ENCODE measurements at regions not wholly inside any gene's neighbourhood (a gene's known extent, or its start where the extent isn't known, plus 50 kb on each side); places are given as distances from the start of the nearest gene placed in this dataset.
"Not testable (repeated sequence)": the region's sequence is repeated elsewhere in the genome, so short reads cannot be mapped to it uniquely, and the experiment has no call there.

- DNase-seq (ENCODE audit: low read depth) = no peak
- no peak for TF ChIP-seq CTCF (conservative IDR thresholded peaks at IDR 0.05; ENCODE audit: low read length)
- H3K4me3 ChIP-seq (ENCODE audit: low read length) = no peak overlapping the region
Measured at GRCh38 chr12:59446116-59446515, 149.7 kb upstream of the SLC16A7 start.

- DNase-seq (ENCODE audit: low read depth) = peak; percentile 25
- H3K4me3 ChIP-seq (ENCODE audit: low read length) = no peak overlapping the region
- peak; percentile 41 for TF ChIP-seq CTCF (conservative IDR thresholded peaks at IDR 0.05; ENCODE audit: low read length)
Measured at GRCh38 chr12:59444932-59445331, 150.9 kb upstream of the SLC16A7 start.

GRCh38 chr12:59432057-59432456, 163.8 kb upstream of the SLC16A7 start:
- no peak for DNase-seq (ENCODE audit: low read depth)
- no peak overlapping the region for H3K4me3 ChIP-seq (ENCODE audit: low read length)
- no peak for TF ChIP-seq CTCF (conservative IDR thresholded peaks at IDR 0.05; ENCODE audit: low read length)

GRCh38 chr12:59431266-59431665, 164.6 kb upstream of the SLC16A7 start:
- H3K4me3 ChIP-seq (ENCODE audit: low read length) = no peak overlapping the region
- peak; percentile 56 for TF ChIP-seq CTCF (conservative IDR thresholded peaks at IDR 0.05; ENCODE audit: low read length)
- DNase-seq (ENCODE audit: low read depth) = peak; percentile 29

- DNase-seq (ENCODE audit: low read depth) = peak; percentile 15
- no peak overlapping the region for H3K4me3 ChIP-seq (ENCODE audit: low read length)
- TF ChIP-seq CTCF (conservative IDR thresholded peaks at IDR 0.05; ENCODE audit: low read length) = no peak
Measured at GRCh38 chr12:59429766-59430165, 166.1 kb upstream of the SLC16A7 start.

GRCh38 chr12:59425798-59426197, 170.0 kb upstream of the SLC16A7 start:
- TF ChIP-seq CTCF (conservative IDR thresholded peaks at IDR 0.05; ENCODE audit: low read length) = no peak
- DNase-seq (ENCODE audit: low read depth) = peak; percentile 89
- H3K4me3 ChIP-seq (ENCODE audit: low read length) = no peak overlapping the region

GRCh38 chr12:59424666-59425065, 171.2 kb upstream of the SLC16A7 start:
- DNase-seq (ENCODE audit: low read depth); H3K4me3 ChIP-seq (ENCODE audit: low read length): not testable (repeated sequence)

GRCh38 chr12:59414051-59414450, 181.8 kb upstream of the SLC16A7 start:
- TF ChIP-seq CTCF (conservative IDR thresholded peaks at IDR 0.05; ENCODE audit: low read length) = no peak
- H3K4me3 ChIP-seq (ENCODE audit: low read length) = no peak overlapping the region
- DNase-seq (ENCODE audit: low read depth) = no peak

All from AG10803 (cell line).